ENCODE measurements at regions not wholly inside any gene's neighbourhood (a gene's known extent, or its start where the extent isn't known, plus 50 kb on each side); places are given as distances from the start of the nearest gene placed in this dataset.

GRCh38 chr7:17599733-17600339 is 301.4 kb downstream of the AHR start:
- no peak for TF ChIP-seq CTCF (IDR thresholded peaks at IDR 0.05; ENCODE audit: insufficient read depth, low read length, poor library complexity, severe bottlenecking)
- DNase-seq (ENCODE audit: extremely low read depth, insufficient read length) = no peak

GRCh38 chr7:17600340-17600752 is 301.9 kb downstream of the AHR start:
- TF ChIP-seq CTCF (IDR thresholded peaks at IDR 0.05; ENCODE audit: insufficient read depth, low read length, poor library complexity, severe bottlenecking) = no peak
- no peak for DNase-seq (ENCODE audit: extremely low read depth, insufficient read length)

More at GRCh38 chr7:17599733-17600339, 301.4 kb downstream of the AHR start:
- Histone ChIP-seq H3K36me3 (ENCODE audit: control insufficient read depth, insufficient read depth, low read length) (no peaks in the 10 kb centered on the region), H3K27me3 (replicated peaks; ENCODE audit: control insufficient read depth, insufficient read depth, low read length) (no peaks in the 10 kb centered on the region), H3K4me3 (replicated peaks; ENCODE audit: low read depth, low read length) (no peak overlapping the region)

DNA sequence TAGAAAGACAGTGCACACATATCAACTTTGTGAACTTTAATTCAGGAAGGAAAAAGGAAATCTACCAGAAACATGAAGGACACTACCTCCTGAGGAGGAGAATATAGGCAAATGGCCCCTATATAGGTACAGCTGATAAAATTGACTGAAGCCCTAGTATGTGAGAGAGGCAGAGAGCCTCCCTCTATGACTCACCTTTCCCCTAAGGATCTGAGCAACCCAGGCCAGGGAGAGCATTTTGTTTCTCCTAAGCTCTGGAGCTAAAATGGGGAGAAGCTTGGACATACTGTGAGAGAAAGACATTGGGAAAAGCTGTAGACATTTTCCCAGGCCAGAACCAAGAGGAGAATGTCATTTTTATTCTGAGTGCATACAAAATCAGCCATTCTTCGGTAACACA is 303.5 kb downstream of the AHR start:
- no peak for TF ChIP-seq CTCF (IDR thresholded peaks at IDR 0.05; ENCODE audit: insufficient read depth, low read length, poor library complexity, severe bottlenecking)
- H3K27me3 ChIP-seq (replicated peaks; ENCODE audit: control insufficient read depth, insufficient read depth, low read length) = no peaks in the 10 kb centered on the region
- no peak for DNase-seq (ENCODE audit: extremely low read depth, insufficient read length)
- no peaks in the 10 kb centered on the region for H3K36me3 ChIP-seq (ENCODE audit: control insufficient read depth, insufficient read depth, low read length)
- no peak overlapping the region for H3K4me3 ChIP-seq (replicated peaks; ENCODE audit: low read depth, low read length)

More at GRCh38 chr7:17600340-17600752, 301.9 kb downstream of the AHR start:
- Histone ChIP-seq H3K4me3 (replicated peaks; ENCODE audit: low read depth, low read length) (no peak overlapping the region), H3K36me3 (ENCODE audit: control insufficient read depth, insufficient read depth, low read length) (no peaks in the 10 kb centered on the region), H3K27me3 (replicated peaks; ENCODE audit: control insufficient read depth, insufficient read depth, low read length) (no peaks in the 10 kb centered on the region)

DNA sequence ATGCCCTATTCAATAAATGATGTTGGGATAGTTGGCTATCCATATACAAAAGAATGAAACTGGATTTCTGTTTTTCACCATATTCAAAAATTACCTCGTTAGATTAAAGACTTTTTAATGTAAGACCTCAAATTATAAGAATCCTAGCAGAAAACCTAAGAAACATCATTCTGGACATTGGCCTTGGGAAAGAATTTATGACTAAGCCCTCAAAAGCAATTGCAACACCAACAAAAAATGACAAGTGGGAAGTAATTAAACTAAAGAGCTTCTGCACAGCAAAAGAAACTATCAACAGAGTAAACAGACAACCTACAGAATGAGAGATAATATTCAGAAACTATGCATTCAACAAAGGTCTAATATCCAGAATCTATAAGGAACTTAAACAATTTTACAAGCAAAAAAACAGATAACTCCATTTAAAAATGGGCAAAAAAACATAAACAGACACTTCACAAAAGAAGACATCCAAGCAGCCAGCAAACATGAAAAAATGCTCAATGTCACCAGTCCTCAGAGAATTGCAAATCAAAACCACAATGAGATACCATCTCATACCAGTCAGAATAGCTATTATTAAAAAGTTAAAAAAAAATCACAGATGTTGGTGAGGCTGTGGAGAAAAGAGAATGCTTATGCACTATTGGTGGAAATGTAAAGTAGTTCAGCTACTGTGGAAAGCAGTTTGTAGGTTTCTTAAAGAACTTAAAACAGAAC is 309.8 kb downstream of the AHR start:
- no peak overlapping the region for H3K4me3 ChIP-seq (replicated peaks; ENCODE audit: low read depth, low read length)
- no peak for DNase-seq (ENCODE audit: extremely low read depth, insufficient read length)
- no peak for TF ChIP-seq CTCF (IDR thresholded peaks at IDR 0.05; ENCODE audit: insufficient read depth, low read length, poor library complexity, severe bottlenecking)
- no peaks in the 10 kb centered on the region for H3K36me3 ChIP-seq (ENCODE audit: control insufficient read depth, insufficient read depth, low read length)
- H3K27me3 ChIP-seq (replicated peaks; ENCODE audit: control insufficient read depth, insufficient read depth, low read length) = no peaks in the 10 kb centered on the region

DNA sequence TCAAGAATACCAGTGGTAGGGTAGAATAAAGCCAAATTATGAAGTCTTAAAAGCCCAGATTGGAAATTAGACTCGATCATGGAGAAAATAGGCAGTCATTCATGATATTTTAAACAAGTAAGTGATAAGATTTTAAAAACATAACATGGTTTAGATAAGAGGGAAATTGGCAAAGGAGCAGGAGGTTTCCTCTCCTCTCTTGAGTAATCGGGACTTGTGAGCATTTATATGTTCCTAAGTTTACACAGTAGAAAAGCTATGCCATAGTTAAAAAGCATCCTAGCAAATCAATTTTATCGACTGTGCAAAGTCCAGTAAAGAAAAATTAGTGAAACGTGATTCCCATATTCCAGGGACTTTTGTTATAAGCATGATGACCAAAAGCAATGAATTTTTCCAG is 313.2 kb downstream of the AHR start:
- TF ChIP-seq CTCF (IDR thresholded peaks at IDR 0.05; ENCODE audit: insufficient read depth, low read length, poor library complexity, severe bottlenecking) = no peak
- no peak for DNase-seq (ENCODE audit: extremely low read depth, insufficient read length)
- Histone ChIP-seq H3K27me3 (replicated peaks; ENCODE audit: control insufficient read depth, insufficient read depth, low read length) (no peaks in the 10 kb centered on the region), H3K4me3 (replicated peaks; ENCODE audit: low read depth, low read length) (no peak overlapping the region), H3K36me3 (ENCODE audit: control insufficient read depth, insufficient read depth, low read length) (no peaks in the 10 kb centered on the region)

Data from GM06990 (cell line).